GM18870 (cell line): ENCODE measurements at regions not wholly inside any gene's neighbourhood (a gene's known extent, or its start where the extent isn't known, plus 50 kb on each side); places are given as distances from the start of the nearest gene placed in this dataset.
"Not testable (repeated sequence)": the region's sequence is repeated elsewhere in the genome, so short reads cannot be mapped to it uniquely, and the experiment has no call there.

Experiments
- ATAC-seq: cut with Tn5 transposase; IDR thresholded peaks from one replicate; pipeline ENCODE4 v1.9.1; 2021; ENCODE audit warnings: moderate library complexity; ENCODE audit not compliant: unreplicated experiment

- ATAC-seq, result no peak
These were observed 372.7 kb upstream of the KYNU start for GRCh38 chr2:142504754-142505153.

GRCh38 chr2:142502402-142502801, 371.6 kb upstream of the LRP1B start:
- ATAC-seq, result peak; percentile 53

GRCh38 chr2:142495141-142495540, 364.3 kb upstream of the LRP1B start:
- no peak for ATAC-seq

- not testable (repeated sequence) for ATAC-seq
These were observed 358.8 kb upstream of the LRP1B start for GRCh38 chr2:142489631-142490030.

GRCh38 chr2:142484111-142484510, 353.3 kb upstream of the LRP1B start:
- no peak for ATAC-seq

- no peak for ATAC-seq
These were observed 352.8 kb upstream of the LRP1B start for GRCh38 chr2:142483653-142484052.

- no peak for ATAC-seq
These were observed 347.4 kb upstream of the LRP1B start for GRCh38 chr2:142478206-142478605.

GRCh38 chr2:142472382-142472781, 341.6 kb upstream of the LRP1B start:
- no peak for ATAC-seq

- no peak for ATAC-seq
These were observed 336.5 kb upstream of the LRP1B start for GRCh38 chr2:142467321-142467720.

- ATAC-seq, result no peak
These were observed 332.2 kb upstream of the LRP1B start for GRCh38 chr2:142463047-142463446.

- no peak for ATAC-seq
These were observed 331.5 kb upstream of the LRP1B start for GRCh38 chr2:142462306-142462705.

GRCh38 chr2:142445551-142446072, 314.8 kb upstream of the LRP1B start:
- no peak for ATAC-seq

- ATAC-seq, result no peak
These were observed 314.2 kb upstream of the LRP1B start for GRCh38 chr2:142445023-142445422.

GRCh38 chr2:142435847-142436246, 305.0 kb upstream of the LRP1B start:
- no peak for ATAC-seq

GRCh38 chr2:142426064-142426463, 295.2 kb upstream of the LRP1B start:
- ATAC-seq, result no peak

- no peak for ATAC-seq
These were observed 294.7 kb upstream of the LRP1B start for GRCh38 chr2:142425551-142425950.

GRCh38 chr2:142423603-142424002, 292.8 kb upstream of the LRP1B start:
- ATAC-seq, result no peak

GRCh38 chr2:142422769-142423168, 292.0 kb upstream of the LRP1B start:
- no peak for ATAC-seq

GRCh38 chr2:142422041-142422440, 291.2 kb upstream of the LRP1B start:
- no peak for ATAC-seq

GRCh38 chr2:142418699-142419098, 287.9 kb upstream of the LRP1B start:
- ATAC-seq, result not testable (repeated sequence)

GRCh38 chr2:142416996-142417395, 286.2 kb upstream of the LRP1B start:
- no peak for ATAC-seq

- ATAC-seq, result no peak
These were observed 284.6 kb upstream of the LRP1B start for GRCh38 chr2:142415461-142415860.

- no peak for ATAC-seq
These were observed 267.4 kb upstream of the LRP1B start for GRCh38 chr2:142398212-142398611.

- no peak for ATAC-seq
These were observed 264.5 kb upstream of the LRP1B start for GRCh38 chr2:142395291-142395690.
